ENCODE measurements at regions not wholly inside any gene's neighbourhood (a gene's known extent, or its start where the extent isn't known, plus 50 kb on each side); places are given as distances from the start of the nearest gene placed in this dataset.

DNA sequence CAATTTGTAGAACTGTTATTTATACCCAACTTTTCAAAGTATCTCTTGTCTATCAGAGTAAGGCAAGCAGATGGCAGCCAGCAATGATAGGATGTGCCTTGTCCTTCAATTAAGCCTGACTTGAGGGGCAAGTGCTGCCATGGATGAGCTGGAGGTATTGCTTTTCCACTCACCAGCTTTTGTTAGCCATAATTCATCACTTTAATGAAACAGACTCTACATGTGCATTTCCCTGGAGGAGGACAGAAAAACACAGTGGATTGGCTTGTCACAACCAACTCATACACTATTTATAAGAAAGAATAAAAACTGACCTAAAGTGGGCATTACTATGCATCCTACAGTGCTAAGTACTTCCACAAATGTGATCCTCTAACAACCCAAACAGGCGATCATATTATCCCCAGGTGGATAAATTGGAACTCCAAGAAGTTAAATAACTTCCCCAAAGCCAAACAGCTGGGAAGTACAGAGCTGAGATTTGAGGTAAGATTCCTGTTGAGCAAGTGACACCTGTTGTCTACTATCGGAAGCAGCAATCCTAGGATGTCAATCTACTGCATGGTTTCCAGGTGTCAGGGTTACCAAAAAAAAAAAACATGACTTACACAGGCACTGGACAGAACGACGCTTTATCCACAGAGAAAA lies 73.9 kb upstream of the NRSN1 start:
- FAIRE-seq (no peak), DNase-seq (ENCODE audit: low read depth, low spot score) (no peak)
- Histone ChIP-seq H3K4me1 (ENCODE audit: control insufficient read depth, extremely low read depth, insufficient read depth, low read length) (no peaks in the 10 kb centered on the region), H3K9me3 (replicated peaks; ENCODE audit: control insufficient read depth, insufficient read depth, low read length) (no peaks in the 10 kb centered on the region), H3K36me3 (ENCODE audit: control insufficient read depth in 2 of 2, extremely low read depth in 1 of 2, insufficient read depth in 2 of 2, low read length in 2 of 2) (no peaks in the 10 kb centered on the region), H3K4me2 (ENCODE audit: insufficient read depth, low read length) (no peak overlapping the region), H3K79me2 (ENCODE audit: control insufficient read depth, insufficient read depth, low read length) (no peaks in the 10 kb centered on the region), H3K9ac (replicated peaks; ENCODE audit: extremely low read depth, insufficient read depth, low read length) (no peak overlapping the region), H2AFZ (ENCODE audit: low read depth, low read length) (no peak overlapping the region), H3K4me3 (replicated peaks in 1 of 3; ENCODE audit: insufficient read depth in 1 of 3, low read depth in 1 of 3, low read length in 3 of 3) (no peak overlapping the region), H3K27me3 (ENCODE audit: control insufficient read depth in 2 of 2, insufficient read depth in 2 of 2, low read length in 2 of 2) (no peaks in the 10 kb centered on the region), H4K20me1 (replicated peaks; ENCODE audit: control insufficient read depth, extremely low read depth, insufficient read depth, low read length) (no peaks in the 10 kb centered on the region), H3K27ac (ENCODE audit: insufficient read depth, low read depth, low read length) (no peak overlapping the region), H3K9me1 (replicated peaks; ENCODE audit: control insufficient read depth, extremely low read depth, insufficient read depth, low read length) (no peaks in the 10 kb centered on the region)
- dilution Hi-C loops (cut with MboI; ENCODE audit: extremely low pct_ligation_motif_present, low sequenced_read_pairs) = no loop called here
- ChIA-PET CTCF (no interaction called here), POLR2A (no interaction called here)
- TF ChIP-seq JUN (IDR thresholded peaks at IDR 0.05; ENCODE audit: borderline replicate concordance, insufficient read depth, insufficient read length, low read depth) (no peak), POLR2A (IDR thresholded peaks at IDR 0.05; ENCODE audit: low read depth, low read length) (no peak), MYC (IDR thresholded peaks at IDR 0.05; ENCODE audit: low read depth, low read length) (no peak), EZH2 (IDR thresholded peaks at IDR 0.05; ENCODE audit: borderline replicate concordance, low read depth, low read length, severe bottlenecking) (no peak), CTCF (IDR thresholded peaks at IDR 0.05; ENCODE audit: extremely low read depth in 1 of 2, insufficient read depth in 1 of 2, low read depth in 1 of 2, low read length in 2 of 2) (no peak), POLR2AphosphoS5 (IDR thresholded peaks at IDR 0.05; ENCODE audit: insufficient read depth, low read depth, low read length) (no peak), GATA2 (IDR thresholded peaks at IDR 0.05; ENCODE audit: insufficient read depth, insufficient read length, low read depth, low read length) (no peak), FOS (IDR thresholded peaks at IDR 0.05; ENCODE audit: borderline replicate concordance, insufficient read depth, low read length) (no peak)
- TF ChIP-seq, protein P1, sequence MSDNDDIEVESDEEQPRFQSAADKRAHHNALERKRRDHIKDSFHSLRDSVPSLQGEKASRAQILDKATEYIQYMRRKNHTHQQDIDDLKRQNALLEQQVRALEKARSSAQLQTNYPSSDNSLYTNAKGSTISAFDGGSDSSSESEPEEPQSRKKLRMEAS (IDR thresholded peaks at IDR 0.05; ENCODE audit: insufficient read depth, insufficient read length) = no peak
- BruUV-seq (replicated peaks) = no TSS peak
- intact Hi-C loops (cut with micrococcal nuclease) = no loop called here
